H9 (cell line): ENCODE measurements at regions not wholly inside any gene's neighbourhood (a gene's known extent, or its start where the extent isn't known, plus 50 kb on each side); places are given as distances from the start of the nearest gene placed in this dataset.

Experiments used
- DNase-seq: peaks from one replicate; pipeline ENCODE4 v3.0.0-alpha.2; 2017
- H2AFZ ChIP-seq: one replicate; pipeline ENCODE4 v1.6.1; 2013; ENCODE audit warnings: mild to moderate bottlenecking, low read length, control low read depth, moderate library complexity
- H2AK5ac ChIP-seq: 2 replicates; pipeline ENCODE4 v1.6.1; 2013; ENCODE audit warnings: low read length, control low read depth, mixed read lengths; ENCODE audit not compliant: insufficient read length
- H2BK120ac ChIP-seq: one replicate; pipeline ENCODE4 v1.6.1; 2013; ENCODE audit warnings: low read depth, mild to moderate bottlenecking, low read length, control low read depth, inconsistent platforms; ENCODE audit not compliant: poor library complexity, severe bottlenecking
- H2BK12ac ChIP-seq: 2 replicates; pipeline ENCODE4 v1.6.1; 2013; ENCODE audit warnings: low read length, control low read depth, mixed read lengths, low read depth; ENCODE audit not compliant: insufficient read length
- H2BK15ac ChIP-seq: 2 replicates; pipeline ENCODE4 v1.6.1; 2013; ENCODE audit warnings: low read depth, low read length, control low read depth
- H2BK20ac ChIP-seq: one replicate; pipeline ENCODE4 v1.6.1; 2013; ENCODE audit warnings: low read depth, mild to moderate bottlenecking, low read length, control low read depth, inconsistent platforms; ENCODE audit not compliant: poor library complexity, severe bottlenecking
- H2BK5ac ChIP-seq: 2 replicates; pipeline ENCODE4 v1.6.1; 2013; ENCODE audit warnings: low read length, control low read depth, mixed read lengths; ENCODE audit not compliant: insufficient read length
- H3K14ac ChIP-seq: 2 replicates; pipeline ENCODE4 v1.6.1; 2013; ENCODE audit warnings: low read length, control low read depth; ENCODE audit not compliant: insufficient read depth
- H3K18ac ChIP-seq: 2 replicates; pipeline ENCODE4 v1.6.1; 2013; ENCODE audit warnings: low read depth, mild to moderate bottlenecking, mixed read lengths, low read length, control low read depth; ENCODE audit not compliant: insufficient read length
- H3K23ac ChIP-seq: 2 replicates; pipeline ENCODE4 v1.6.1; 2013; ENCODE audit warnings: low read length, control low read depth, mixed read lengths, low read depth; ENCODE audit not compliant: insufficient read length
- H3K23me2 ChIP-seq: 2 replicates; pipeline ENCODE4 v1.6.1; 2013; ENCODE audit warnings: low read depth, mild to moderate bottlenecking, mixed read lengths, low read length, control low read depth; ENCODE audit not compliant: insufficient read length, poor library complexity, severe bottlenecking
- H3K27ac ChIP-seq: 2 replicates; pipeline ENCODE4 v1.5.1; 2013; ENCODE audit warnings: low read length, control low read depth, mixed read lengths, low read depth; ENCODE audit not compliant: insufficient read length
- H3K27me3 ChIP-seq: 2 replicates; pipeline ENCODE4 v1.6.1; 2013; ENCODE audit warnings: low read length, control low read depth, inconsistent platforms; ENCODE audit not compliant: insufficient read depth
- H3K4ac ChIP-seq: 2 replicates; pipeline ENCODE4 v1.6.1; 2013; ENCODE audit warnings: low read depth, mild to moderate bottlenecking, control low read depth, inconsistent platforms, low read length, moderate library complexity
- H3K4me1 ChIP-seq: 2 replicates; pipeline ENCODE4 v1.6.1; 2013; ENCODE audit warnings: low read length, control low read depth, inconsistent platforms; ENCODE audit not compliant: insufficient read depth
- H3K4me2 ChIP-seq: 2 replicates; pipeline ENCODE4 v1.6.1; 2013; ENCODE audit warnings: low read length, control low read depth, mixed read lengths; ENCODE audit not compliant: insufficient read length, insufficient read depth
- H3K56ac ChIP-seq: 2 replicates; pipeline ENCODE4 v1.6.1; 2013; ENCODE audit warnings: low read depth, mild to moderate bottlenecking, mixed read lengths, low read length, control low read depth; ENCODE audit not compliant: insufficient read length
- H3K79me1 ChIP-seq: 2 replicates; pipeline ENCODE4 v1.6.1; 2013; ENCODE audit warnings: low read depth, mild to moderate bottlenecking, moderate library complexity, low read length, control low read depth, inconsistent platforms; ENCODE audit not compliant: insufficient read depth, poor library complexity, severe bottlenecking
- H3K79me2 ChIP-seq: 2 replicates; pipeline ENCODE4 v1.6.1; 2013; ENCODE audit warnings: low read length, control low read depth, inconsistent platforms; ENCODE audit not compliant: insufficient read depth
- H3K9ac ChIP-seq: 2 replicates; pipeline ENCODE4 v1.6.1; 2013; ENCODE audit warnings: low read length, control low read depth, mixed read lengths; ENCODE audit not compliant: insufficient read length; ENCODE audit errors: extremely low read depth
- H3K9me3 ChIP-seq: one replicate; pipeline ENCODE4 v1.6.1; 2013; ENCODE audit warnings: low read depth, low read length, inconsistent platforms; ENCODE audit not compliant: control insufficient read depth
- H3T11ph ChIP-seq: one replicate; pipeline ENCODE4 v1.6.1; 2013; ENCODE audit warnings: mild to moderate bottlenecking, low read length, control low read depth, inconsistent platforms
- H4K20me1 ChIP-seq: one replicate; pipeline ENCODE4 v1.6.1; 2013; ENCODE audit not compliant: control insufficient read depth, insufficient read length, insufficient read depth
- H4K5ac ChIP-seq: 2 replicates; pipeline ENCODE4 v1.6.1; 2013; ENCODE audit warnings: low read depth, mild to moderate bottlenecking, mixed read lengths, low read length, control low read depth; ENCODE audit not compliant: insufficient read length
- H4K8ac ChIP-seq: replicated peaks from 2 replicates; pipeline ENCODE4 v1.6.1; 2013; ENCODE audit warnings: low read length, control low read depth, mixed read lengths, low read depth; ENCODE audit not compliant: insufficient read length
- H4K91ac ChIP-seq: 2 replicates; pipeline ENCODE4 v1.6.1; 2013; ENCODE audit warnings: low read depth, mild to moderate bottlenecking, moderate library complexity, mixed read lengths, low read length, control low read depth; ENCODE audit not compliant: insufficient read length
- H3K27ac Mint-ChIP-seq, 3 experiments: 2 replicates in 2 of 3; 3 replicates in 1 of 3; pipeline ENCODE4 v1.8.0; 2020 to 2021; ENCODE audit warnings: mixed read lengths in 3 of 3, mild to moderate bottlenecking in 1 of 3, moderate library complexity in 1 of 3
- H3K27me3 Mint-ChIP-seq: 2 replicates; pipeline ENCODE4 v1.8.0; 2021; ENCODE audit warnings: low read depth, mild to moderate bottlenecking, moderate library complexity, mixed read lengths
- H3K36me3 Mint-ChIP-seq, 3 experiments: 2 replicates in 2 of 3; 3 replicates in 1 of 3; pipeline ENCODE4 v1.8.0; 2020 to 2021; ENCODE audit warnings: low read depth in 3 of 3, mixed read lengths in 3 of 3; ENCODE audit not compliant: insufficient read depth in 1 of 3
- H3K4me1 Mint-ChIP-seq, 2 experiments: 2 replicates each; pipeline ENCODE4 v1.8.0; 2020; ENCODE audit warnings: mixed read lengths in 2 of 2
- H3K4me3 Mint-ChIP-seq, 2 experiments: 2 replicates in 1 of 2; 3 replicates in 1 of 2; pipeline ENCODE4 v1.8.0; 2020 to 2021; ENCODE audit warnings: mild to moderate bottlenecking in 2 of 2, mixed read lengths in 2 of 2, moderate library complexity in 1 of 2
- H3K9me3 Mint-ChIP-seq, 2 experiments: 2 replicates in 1 of 2; 3 replicates in 1 of 2; pipeline ENCODE4 v1.8.0; 2020; ENCODE audit warnings: mild to moderate bottlenecking in 2 of 2, mixed read lengths in 2 of 2, moderate library complexity in 1 of 2
- WGBS: extraction: QIAGEN DNeasy Blood & Tissue Kit; methylation state at CpG from one replicate; pipeline ENCODE4 v1.1.7; 2013; ENCODE audit warnings: missing lambda C conversion rate, low lambda C conversion rate, mixed read lengths; ENCODE audit not compliant: insufficient read length; ENCODE audit errors: extremely low coverage; 5-methylcytosine and 5-hydroxymethylcytosine counted together
- TF ChIP-seq, protein P1 (sequence below): fragments of 200-600 bp; sonication (generic); conservative IDR thresholded peaks from 3 replicates; pipeline ENCODE4 v1.8.0; 2021; ENCODE audit warnings: antibody characterized with exemption, mild to moderate bottlenecking

DNA sequence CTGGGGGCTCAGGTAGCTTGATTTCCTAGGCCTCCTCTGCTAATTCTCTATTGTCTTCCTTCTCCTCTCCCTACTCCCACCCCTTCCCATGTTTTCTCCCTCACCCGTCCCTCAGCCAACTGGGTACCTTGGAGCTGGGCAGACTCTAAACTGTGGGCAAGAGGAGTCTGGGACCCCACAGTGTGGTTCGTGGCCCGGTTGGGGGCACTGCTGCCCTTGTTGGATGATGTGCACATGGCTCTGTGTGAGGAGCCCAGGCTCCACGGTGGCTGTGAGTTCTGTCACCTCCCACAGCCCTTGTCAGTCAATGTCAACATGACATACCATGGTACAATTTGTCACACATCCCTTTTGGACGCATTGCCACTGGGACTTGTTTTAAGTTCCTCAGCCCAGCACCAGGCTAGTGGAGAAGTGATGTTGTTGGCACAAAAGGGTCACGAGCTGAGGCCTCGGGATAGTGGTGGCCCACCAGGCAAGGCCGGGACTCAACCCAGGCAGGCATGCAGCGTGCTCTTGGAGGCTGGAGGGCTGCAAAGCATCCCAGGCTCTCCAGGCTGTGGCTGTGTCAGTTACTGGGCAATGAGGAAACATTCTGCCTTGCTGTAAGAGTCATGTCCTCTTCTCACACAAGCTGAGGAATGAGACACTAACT lies 142.3 kb downstream of the TLE3 start:
- Histone ChIP-seq H4K8ac (no peak overlapping the region), H3K4me1 (peaks cover 6% of the 10 kb centered on the region)

More for the DNA sequence above, 142.3 kb downstream of the TLE3 start:
- Histone ChIP-seq H2BK5ac (no peak overlapping the region), H4K20me1 (no peaks in the 10 kb centered on the region), H3K9ac (no peak overlapping the region), H3K27me3 (no peaks in the 10 kb centered on the region), H2AFZ (no peak overlapping the region), H4K5ac (no peak overlapping the region), H3K79me2 (no peaks in the 10 kb centered on the region), H4K91ac (no peak overlapping the region), H3K27ac (no peak overlapping the region), H3K4ac (no peak overlapping the region), H3K4me2 (no peak overlapping the region), H3K14ac (no peak overlapping the region), H3K9me3 (no peaks in the 10 kb centered on the region), H2BK15ac (no peak overlapping the region), H3K18ac (no peak overlapping the region), H3K56ac (no peak overlapping the region), H2BK12ac (no peak overlapping the region), H3K23ac (no peak overlapping the region), H2AK5ac (no peak overlapping the region), H2BK120ac (no peak overlapping the region), H2BK20ac (no peak overlapping the region), H3K79me1 (no peaks in the 10 kb centered on the region), H3T11ph (no peak overlapping the region), H3K23me2 (no peaks in the 10 kb centered on the region)
- DNase-seq: no peak
- TF ChIP-seq, protein P1, sequence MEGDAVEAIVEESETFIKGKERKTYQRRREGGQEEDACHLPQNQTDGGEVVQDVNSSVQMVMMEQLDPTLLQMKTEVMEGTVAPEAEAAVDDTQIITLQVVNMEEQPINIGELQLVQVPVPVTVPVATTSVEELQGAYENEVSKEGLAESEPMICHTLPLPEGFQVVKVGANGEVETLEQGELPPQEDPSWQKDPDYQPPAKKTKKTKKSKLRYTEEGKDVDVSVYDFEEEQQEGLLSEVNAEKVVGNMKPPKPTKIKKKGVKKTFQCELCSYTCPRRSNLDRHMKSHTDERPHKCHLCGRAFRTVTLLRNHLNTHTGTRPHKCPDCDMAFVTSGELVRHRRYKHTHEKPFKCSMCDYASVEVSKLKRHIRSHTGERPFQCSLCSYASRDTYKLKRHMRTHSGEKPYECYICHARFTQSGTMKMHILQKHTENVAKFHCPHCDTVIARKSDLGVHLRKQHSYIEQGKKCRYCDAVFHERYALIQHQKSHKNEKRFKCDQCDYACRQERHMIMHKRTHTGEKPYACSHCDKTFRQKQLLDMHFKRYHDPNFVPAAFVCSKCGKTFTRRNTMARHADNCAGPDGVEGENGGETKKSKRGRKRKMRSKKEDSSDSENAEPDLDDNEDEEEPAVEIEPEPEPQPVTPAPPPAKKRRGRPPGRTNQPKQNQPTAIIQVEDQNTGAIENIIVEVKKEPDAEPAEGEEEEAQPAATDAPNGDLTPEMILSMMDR: no peak
- Mint-ChIP-seq H3K4me1 (peaks cover 8 to 21% of the 10 kb centered on the region in 2 experiments), H3K9me3 (no peaks in the 10 kb centered on the region), H3K4me3 (no peak overlapping the region), H3K27me3 (no peaks in the 10 kb centered on the region; the same call in 1 of the 2 replicates), H3K36me3 (no peaks in the 10 kb centered on the region), H3K27ac (no peak overlapping the region)
- WGBS: no CpG with 5 or more reads among the region's 9 CpGs
